ENCODE measurements at regions not wholly inside any gene's neighbourhood (a gene's known extent, or its start where the extent isn't known, plus 50 kb on each side); places are given as distances from the start of the nearest gene placed in this dataset.
A peak's percentile ranks its signal among the peaks of the same experiment; 100 is the strongest.

DNA sequence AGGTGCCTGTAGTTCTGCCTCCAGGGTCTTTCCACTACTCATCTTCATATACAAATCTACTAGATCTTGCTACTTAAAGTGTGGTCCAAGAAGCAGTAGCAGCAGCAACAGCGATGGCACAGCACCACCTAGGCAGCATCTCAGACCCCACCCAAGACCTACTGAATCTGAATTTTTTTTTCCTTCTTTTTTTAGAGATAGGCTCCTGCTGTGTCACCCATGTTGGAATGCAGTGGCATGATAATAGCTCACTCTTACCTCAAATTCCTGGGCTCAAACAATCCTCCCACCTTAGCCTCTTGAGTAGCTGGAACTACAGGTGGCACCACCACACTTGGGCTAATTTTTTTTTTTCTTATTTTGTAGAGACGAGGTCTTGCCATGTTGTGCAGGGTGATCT, 346.7 kb upstream of the TGFBR2 start:
- H3K27ac Mint-ChIP-seq: no peak overlapping the region
- DNase-seq (ENCODE audit: low spot score in 2 of 2): no peak
- H3K9me3 Mint-ChIP-seq: peaks cover 5 to 15% of the 10 kb centered on the region in 2 donors
- no peak for ATAC-seq
- peaks cover 9 to 14% of the 10 kb centered on the region in 2 donors for H3K36me3 Mint-ChIP-seq

DNA sequence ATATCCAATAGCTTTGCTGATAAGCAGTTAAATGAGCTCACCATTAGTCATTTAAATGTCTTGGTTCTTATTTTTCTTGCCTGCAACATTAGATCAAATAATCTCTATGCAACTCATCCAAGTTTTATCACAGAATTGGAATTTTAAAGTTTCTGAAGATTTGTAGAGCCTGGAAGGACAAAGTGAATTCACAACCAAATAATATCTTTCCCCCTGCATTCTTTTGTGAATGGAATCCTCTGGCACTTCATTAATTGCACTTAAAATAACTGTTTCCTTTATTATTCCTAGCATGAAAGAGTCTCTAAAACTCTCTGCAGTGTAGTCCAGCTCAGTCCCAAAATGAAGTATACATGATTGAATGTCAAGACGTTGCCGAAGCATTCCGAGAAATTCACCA, 345.6 kb upstream of the TGFBR2 start:
- DNase-seq (ENCODE audit: low spot score in 2 of 2) (no peak), ATAC-seq (no peak)
- Mint-ChIP-seq H3K36me3 (peaks cover 14 to 24% of the 10 kb centered on the region in 2 donors), H3K9me3 (peaks cover 8 to 20% of the 10 kb centered on the region in 2 donors), H3K27ac (no peak overlapping the region)

DNA sequence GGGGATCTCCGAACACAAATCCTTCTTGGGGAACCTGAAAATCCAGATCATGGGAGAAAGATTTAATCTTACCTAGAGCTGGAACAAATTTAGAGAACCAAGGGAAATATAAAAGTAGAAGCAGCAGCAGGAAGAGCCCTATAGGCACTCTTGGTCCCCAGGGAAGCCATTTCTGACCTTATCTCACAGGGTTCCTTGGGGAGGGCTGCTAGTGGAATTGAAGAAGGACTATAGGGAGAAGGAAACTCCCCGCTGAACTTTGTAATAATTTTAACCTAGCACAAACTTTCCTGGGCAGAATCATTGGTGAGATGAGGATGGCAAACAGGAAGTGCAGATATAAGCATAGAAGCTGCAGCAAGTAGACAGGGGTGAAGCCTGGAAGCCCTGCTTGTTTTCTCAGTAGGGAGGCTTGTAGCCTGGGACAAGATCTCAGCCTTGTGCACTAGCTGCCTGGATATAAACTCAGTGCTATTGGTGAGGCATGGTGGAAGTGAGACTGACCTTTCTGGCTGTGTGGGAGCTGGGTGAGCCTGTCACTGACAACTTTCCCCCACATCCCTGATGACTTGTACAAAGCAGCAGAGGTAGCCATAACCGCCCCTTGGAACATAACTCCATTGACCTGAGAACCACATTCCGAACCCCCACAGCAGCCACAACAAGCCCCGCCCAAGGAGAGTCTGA, 343.0 kb upstream of the TGFBR2 start:
- peak overlapping the region in 1 of 2 donors; percentile 63 for H3K27ac Mint-ChIP-seq
- ATAC-seq: peak in 1 of 2 donors; percentile 47

GRCh38 chr3:30263925-30264313, 342.5 kb upstream of the TGFBR2 start:
- DNase-seq (ENCODE audit: low spot score in 2 of 2) (no peak), ATAC-seq (no peak)
- peaks cover 16 to 25% of the 10 kb centered on the region in 2 donors for H3K36me3 Mint-ChIP-seq
- peak overlapping the region in 1 of 2 donors; percentile 63 for H3K27ac Mint-ChIP-seq
- H3K9me3 Mint-ChIP-seq: peaks cover 8 to 15% of the 10 kb centered on the region in 2 donors

More for the DNA sequence above, 343.0 kb upstream of the TGFBR2 start:
- DNase-seq (ENCODE audit: low spot score in 2 of 2): no peak
- Mint-ChIP-seq H3K36me3 (peaks cover 16 to 25% of the 10 kb centered on the region in 2 donors), H3K9me3 (peaks cover 8 to 15% of the 10 kb centered on the region in 2 donors)

- H3K36me3 Mint-ChIP-seq: peaks cover 16 to 25% of the 10 kb centered on the region in 2 donors
- DNase-seq (ENCODE audit: low spot score in 2 of 2) (no peak), ATAC-seq (no peak)
Observed at GRCh38 chr3:30266524-30266923, 339.9 kb upstream of the TGFBR2 start.

DNA sequence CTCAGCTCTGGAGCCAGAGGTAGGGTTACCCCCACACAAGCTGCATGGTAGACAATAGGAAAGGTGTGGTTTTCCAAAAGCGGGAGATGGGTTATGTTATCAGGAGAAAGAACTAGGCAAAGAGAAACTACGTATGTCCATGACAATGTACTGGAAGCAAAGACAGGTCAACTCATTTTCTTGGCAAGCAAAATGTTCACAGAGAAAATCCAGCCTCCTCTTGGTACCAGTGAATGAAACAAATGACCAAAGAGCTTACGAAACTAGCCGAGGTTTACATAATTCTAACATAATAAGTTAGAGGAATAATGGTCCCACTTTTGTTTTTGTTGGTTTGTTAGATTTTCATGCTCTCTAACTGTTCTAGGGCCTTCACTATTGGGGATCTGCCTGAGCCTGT, 338.1 kb upstream of the TGFBR2 start:
- DNase-seq (ENCODE audit: low spot score in 2 of 2) (no peak), ATAC-seq (no peak)
- no peak overlapping the region for H3K27ac Mint-ChIP-seq
- peaks cover 8 to 20% of the 10 kb centered on the region in 2 donors for H3K9me3 Mint-ChIP-seq
- H3K36me3 Mint-ChIP-seq: peaks cover 16 to 25% of the 10 kb centered on the region in 2 donors

More at GRCh38 chr3:30266524-30266923, 339.9 kb upstream of the TGFBR2 start:
- Mint-ChIP-seq H3K9me3 (peaks cover 8 to 20% of the 10 kb centered on the region in 2 donors), H3K27ac (no peak overlapping the region)

GRCh38 chr3:30269751-30270445, 336.5 kb upstream of the TGFBR2 start:
- H3K9me3 Mint-ChIP-seq: peaks cover 3 to 10% of the 10 kb centered on the region in 2 donors
- ATAC-seq (no peak), DNase-seq (ENCODE audit: low spot score in 2 of 2) (no peak)
- peaks cover 7 to 10% of the 10 kb centered on the region in 2 donors for H3K36me3 Mint-ChIP-seq
- no peak overlapping the region for H3K27ac Mint-ChIP-seq

GRCh38 chr3:30271781-30272180, 334.6 kb upstream of the TGFBR2 start:
- H3K9me3 Mint-ChIP-seq: peaks cover 0 to 5% of the 10 kb centered on the region in 2 donors
- DNase-seq (ENCODE audit: low spot score in 2 of 2) (no peak), ATAC-seq (no peak)
- H3K27ac Mint-ChIP-seq: no peak overlapping the region
- H3K36me3 Mint-ChIP-seq: peaks cover 0 to 7% of the 10 kb centered on the region in 2 donors

DNA sequence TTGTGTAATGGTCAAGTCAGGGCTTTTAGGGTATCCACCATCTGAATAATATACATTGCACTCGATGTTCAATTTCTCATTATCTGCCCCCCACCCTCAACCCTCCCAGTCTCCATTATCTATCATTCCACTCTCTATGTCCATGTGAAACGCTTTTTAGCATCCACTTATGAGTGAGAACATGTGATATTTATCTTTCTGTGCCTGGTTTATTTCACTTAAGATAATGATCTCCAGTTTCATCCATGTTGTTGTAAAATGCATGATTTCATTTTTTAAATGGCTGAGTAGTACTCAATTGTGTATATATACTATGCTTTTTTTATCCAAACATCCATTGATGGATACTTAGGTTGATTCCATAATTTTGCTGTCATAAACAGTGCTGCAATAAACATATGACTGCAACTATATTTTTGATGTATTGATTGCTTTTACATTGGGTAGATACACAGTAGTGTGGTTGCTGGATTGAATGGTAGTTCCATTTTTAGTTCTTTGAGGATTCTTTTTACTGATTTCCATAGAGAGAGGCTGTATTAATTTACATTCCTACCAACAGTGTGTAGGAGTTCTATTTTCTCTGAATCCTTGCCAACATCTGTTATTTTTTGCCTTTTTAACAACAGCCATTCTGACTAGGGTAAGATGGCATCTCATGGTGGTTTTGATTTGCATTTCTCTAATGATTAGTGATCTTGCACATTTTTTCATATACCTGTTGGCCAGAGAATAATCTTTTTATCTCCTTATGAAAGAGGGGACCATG, 332.9 kb upstream of the TGFBR2 start:
- no peak overlapping the region for H3K27ac Mint-ChIP-seq
- peaks cover 0 to 11% of the 10 kb centered on the region in 2 donors for H3K9me3 Mint-ChIP-seq

GRCh38 chr3:30277494-30277893, 328.9 kb upstream of the TGFBR2 start:
- ATAC-seq (no peak), DNase-seq (ENCODE audit: low spot score in 2 of 2) (no peak)
- H3K27ac Mint-ChIP-seq: no peak overlapping the region
- H3K9me3 Mint-ChIP-seq: peaks cover 0 to 12% of the 10 kb centered on the region in 2 donors
- peaks cover 4 to 23% of the 10 kb centered on the region in 2 donors for H3K36me3 Mint-ChIP-seq

More for the DNA sequence above, 332.9 kb upstream of the TGFBR2 start:
- DNase-seq (ENCODE audit: low spot score in 2 of 2) (no peak), ATAC-seq (no peak)
- H3K36me3 Mint-ChIP-seq: peaks cover 4 to 21% of the 10 kb centered on the region in 2 donors

- DNase-seq (ENCODE audit: low spot score in 2 of 2) (no peak), ATAC-seq (no peak)
- Mint-ChIP-seq H3K27ac (no peak overlapping the region), H3K9me3 (peaks cover 0 to 12% of the 10 kb centered on the region in 2 donors), H3K36me3 (peaks cover 4 to 18% of the 10 kb centered on the region in 2 donors)
Observed at GRCh38 chr3:30281526-30281925, 324.9 kb upstream of the TGFBR2 start.

GRCh38 chr3:30282154-30282696, 324.2 kb upstream of the TGFBR2 start:
- ATAC-seq (peak in 1 of 2 donors; percentile 21), DNase-seq (ENCODE audit: low spot score in 2 of 2) (no peak)
- peaks cover 0 to 11% of the 10 kb centered on the region in 2 donors for H3K9me3 Mint-ChIP-seq
- peaks cover 4 to 15% of the 10 kb centered on the region in 2 donors for H3K36me3 Mint-ChIP-seq
- no peak overlapping the region for H3K27ac Mint-ChIP-seq

DNA sequence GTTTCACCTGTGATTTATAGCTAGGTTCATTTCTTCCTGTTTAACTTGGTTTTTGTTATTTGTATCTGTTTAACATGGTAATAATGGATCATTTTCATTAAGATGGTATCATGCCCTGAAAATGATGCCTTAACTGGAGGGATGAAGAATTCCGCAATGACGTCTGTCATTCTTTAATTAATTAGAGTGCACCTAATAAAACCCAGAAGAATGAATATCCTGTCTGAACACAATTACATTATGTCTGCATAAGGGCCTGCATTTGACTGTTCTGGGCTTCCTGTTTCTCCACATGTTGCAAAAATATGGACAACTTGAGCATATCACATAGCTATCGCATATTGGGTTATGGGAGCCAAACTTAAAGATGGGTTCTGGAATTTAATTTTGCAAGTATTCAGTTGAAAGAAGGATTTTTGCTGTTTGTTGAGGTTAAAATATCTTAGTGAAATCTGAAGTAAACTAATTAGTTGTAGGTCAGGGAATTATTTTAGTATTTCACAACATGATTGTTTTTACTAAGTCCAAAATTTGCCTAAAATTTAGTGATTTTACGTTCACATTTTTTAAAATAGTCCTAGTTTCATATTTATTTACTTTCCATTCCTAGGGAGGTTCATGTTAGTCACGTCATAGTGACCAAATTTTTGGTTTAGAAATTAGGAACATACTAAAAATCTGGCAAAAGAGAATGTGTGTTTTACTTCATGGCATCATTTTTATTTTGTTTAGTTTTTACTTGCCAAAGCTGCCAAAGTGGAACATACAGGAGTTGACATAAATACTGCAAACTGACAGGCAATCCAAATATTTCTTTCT, 321.0 kb upstream of the TGFBR2 start:
- no peak for ATAC-seq
- no peak for DNase-seq (ENCODE audit: low spot score in 2 of 2)
- peak overlapping the region in 1 of 2 donors; percentile 79 for H3K27ac Mint-ChIP-seq
- H3K36me3 Mint-ChIP-seq: peaks cover 0 to 6% of the 10 kb centered on the region in 2 donors
- peaks cover 0 to under 1% of the 10 kb centered on the region in 2 donors for H3K9me3 Mint-ChIP-seq

GRCh38 chr3:30286007-30286669, 320.3 kb upstream of the TGFBR2 start:
- peak; percentile 80 to 88 for ATAC-seq
- Mint-ChIP-seq H3K27ac (peak overlapping the region in 1 of 2 donors; percentile 79), H3K36me3 (peaks cover 0 to 6% of the 10 kb centered on the region in 2 donors), H3K9me3 (no peaks in the 10 kb centered on the region)
- DNase-seq (ENCODE audit: low spot score in 2 of 2): peak in 1 of 2 donors; percentile 41

GRCh38 chr3:30286811-30287210, 319.6 kb upstream of the TGFBR2 start:
- DNase-seq (ENCODE audit: low spot score in 2 of 2): no peak
- no peaks in the 10 kb centered on the region for H3K9me3 Mint-ChIP-seq
- peak in 1 of 2 donors; percentile 16 for ATAC-seq
- H3K36me3 Mint-ChIP-seq: peaks cover 0 to 6% of the 10 kb centered on the region in 2 donors
- no peak overlapping the region for H3K27ac Mint-ChIP-seq

Data from activated naive CD4-positive, alpha-beta T cell treated with anti-CD3 and anti-CD28 coated beads, Interleukin-2, amount 50 U/mL, for 72 hours (primary cell).